C4-2B (cell line): ENCODE measurements at regions not wholly inside any gene's neighbourhood (a gene's known extent, or its start where the extent isn't known, plus 50 kb on each side); places are given as distances from the start of the nearest gene placed in this dataset.

Experiments
- CTCF ChIP-seq: fragments of 450-650 bp; conservative IDR thresholded peaks from 2 replicates; pipeline ENCODE4 v1.5.1; 2017; ENCODE audit warnings: mild to moderate bottlenecking
- ZFX ChIP-seq: fragments of 450-650 bp; IDR thresholded peaks from 2 replicates; pipeline ENCODE4 v1.6.1; 2017

GRCh38 chr3:43218156-43218555, 68.2 kb upstream of the SNRK start:
- TF ChIP-seq CTCF (no peak), ZFX (no peak)
